M059J (cell line): ENCODE measurements at regions not wholly inside any gene's neighbourhood (a gene's known extent, or its start where the extent isn't known, plus 50 kb on each side); places are given as distances from the start of the nearest gene placed in this dataset.
"Not testable (repeated sequence)": the region's sequence is repeated elsewhere in the genome, so short reads cannot be mapped to it uniquely, and the experiment has no call there.

Experiments used
- DNase-seq: peaks from one replicate; pipeline ENCODE4 v3.0.0-alpha.2; 2012; ENCODE audit warnings: low read depth

GRCh38 chr16:35195864-35196216, 1736.4 kb downstream of the TP53TG3F start:
- no peak for DNase-seq

GRCh38 chr16:35196313-35196712, 1736.9 kb downstream of the TP53TG3F start:
- DNase-seq, result no peak

- DNase-seq, result no peak
Measured at GRCh38 chr16:35197656-35198055, 1738.2 kb downstream of the TP53TG3F start.

GRCh38 chr16:35198223-35199199, 1739.1 kb downstream of the TP53TG3F start:
- DNase-seq, result no peak

- no peak for DNase-seq
Measured at GRCh38 chr16:35200662-35201061, 1741.2 kb downstream of the TP53TG3F start.

GRCh38 chr16:35201151-35201550, 1741.7 kb downstream of the TP53TG3F start:
- no peak for DNase-seq

GRCh38 chr16:35203636-35204035, 1744.2 kb downstream of the TP53TG3F start:
- DNase-seq, result no peak

GRCh38 chr16:35207059-35207999, 1747.9 kb downstream of the TP53TG3F start:
- DNase-seq, result no peak

- DNase-seq, result no peak
Measured at GRCh38 chr16:35208001-35208935, 1748.9 kb downstream of the TP53TG3F start.

GRCh38 chr16:35210681-35211433, 1751.4 kb downstream of the TP53TG3F start:
- no peak for DNase-seq

- no peak for DNase-seq
Measured at GRCh38 chr16:35214840-35215239, 1755.4 kb downstream of the TP53TG3F start.

GRCh38 chr16:35215287-35215686, 1755.9 kb downstream of the TP53TG3F start:
- no peak for DNase-seq

GRCh38 chr16:35216261-35216660, 1756.8 kb downstream of the TP53TG3F start:
- not testable (repeated sequence) for DNase-seq

GRCh38 chr16:35221482-35222185, 1762.2 kb downstream of the TP53TG3F start:
- DNase-seq, result no peak

- DNase-seq, result no peak
Measured at GRCh38 chr16:35234679-35235078, 1775.3 kb downstream of the TP53TG3F start.

- DNase-seq, result no peak
Measured at GRCh38 chr16:35239561-35239960, 1780.1 kb downstream of the TP53TG3F start.

- no peak for DNase-seq
Measured at GRCh38 chr16:35249051-35249450, 1789.6 kb downstream of the TP53TG3F start.

- no peak for DNase-seq
Measured at GRCh38 chr16:35252356-35252936, 1793.0 kb downstream of the TP53TG3F start.

GRCh38 chr16:35255186-35255803, 1795.9 kb downstream of the TP53TG3F start:
- DNase-seq, result no peak
